ENCODE measurements at regions not wholly inside any gene's neighbourhood (a gene's known extent, or its start where the extent isn't known, plus 50 kb on each side); places are given as distances from the start of the nearest gene placed in this dataset.

GRCh38 chr20:62547364-62547763 lies 71.6 kb upstream of the GATA5 start:
- DNase-seq: no peak
- no peak overlapping the region for H3K27ac ChIP-seq
- TF ChIP-seq, protein P1, sequence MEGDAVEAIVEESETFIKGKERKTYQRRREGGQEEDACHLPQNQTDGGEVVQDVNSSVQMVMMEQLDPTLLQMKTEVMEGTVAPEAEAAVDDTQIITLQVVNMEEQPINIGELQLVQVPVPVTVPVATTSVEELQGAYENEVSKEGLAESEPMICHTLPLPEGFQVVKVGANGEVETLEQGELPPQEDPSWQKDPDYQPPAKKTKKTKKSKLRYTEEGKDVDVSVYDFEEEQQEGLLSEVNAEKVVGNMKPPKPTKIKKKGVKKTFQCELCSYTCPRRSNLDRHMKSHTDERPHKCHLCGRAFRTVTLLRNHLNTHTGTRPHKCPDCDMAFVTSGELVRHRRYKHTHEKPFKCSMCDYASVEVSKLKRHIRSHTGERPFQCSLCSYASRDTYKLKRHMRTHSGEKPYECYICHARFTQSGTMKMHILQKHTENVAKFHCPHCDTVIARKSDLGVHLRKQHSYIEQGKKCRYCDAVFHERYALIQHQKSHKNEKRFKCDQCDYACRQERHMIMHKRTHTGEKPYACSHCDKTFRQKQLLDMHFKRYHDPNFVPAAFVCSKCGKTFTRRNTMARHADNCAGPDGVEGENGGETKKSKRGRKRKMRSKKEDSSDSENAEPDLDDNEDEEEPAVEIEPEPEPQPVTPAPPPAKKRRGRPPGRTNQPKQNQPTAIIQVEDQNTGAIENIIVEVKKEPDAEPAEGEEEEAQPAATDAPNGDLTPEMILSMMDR (IDR thresholded peaks at IDR 0.05; ENCODE audit: low read depth, low read length, missing control alignments): no peak
- H3K27me3 ChIP-seq (replicated peaks): peaks cover 25% of the 10 kb centered on the region
- no peak overlapping the region for H3K4me3 ChIP-seq (ENCODE audit: low read depth, low read length)
- in situ Hi-C loops (cut with HindIII; ENCODE audit: low pct_ligation_motif_present, low sequenced_read_pairs): loop anchor here (25.0 kb wide), 1 partner anchor 110 kb away; the partner anchor contains the start of gene RBBP8NL
- H3K36me3 ChIP-seq (replicated peaks): no peaks in the 10 kb centered on the region

DNA sequence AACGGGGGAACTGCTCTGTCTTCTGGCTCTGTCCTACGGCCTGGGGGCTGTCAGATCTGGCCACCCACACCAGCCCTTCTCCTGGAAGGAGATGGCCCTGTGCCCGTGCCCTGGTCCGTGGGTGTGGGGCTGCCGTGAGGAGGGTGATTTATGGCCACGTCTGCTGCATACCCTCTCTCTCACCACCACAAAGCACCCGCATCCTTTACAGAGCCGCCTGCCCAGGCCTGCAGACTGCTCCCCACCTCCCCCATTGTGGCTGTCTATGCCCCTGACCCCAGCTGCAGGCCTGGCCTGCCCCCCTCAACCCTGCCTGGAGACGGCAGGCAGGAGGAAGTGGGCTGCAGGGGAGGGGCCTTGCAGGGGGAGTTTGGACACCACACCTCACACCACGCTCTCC lies 72.7 kb upstream of the GATA5 start:
- DNase-seq: no peak
- no peak overlapping the region for H3K27ac ChIP-seq
- no peaks in the 10 kb centered on the region for H3K36me3 ChIP-seq (replicated peaks)
- TF ChIP-seq, protein P1 (IDR thresholded peaks at IDR 0.05; ENCODE audit: low read depth, low read length, missing control alignments): no peak
- H3K4me3 ChIP-seq (ENCODE audit: low read depth, low read length): no peak overlapping the region
- in situ Hi-C loops (cut with HindIII; ENCODE audit: low pct_ligation_motif_present, low sequenced_read_pairs): loop anchor here (25.0 kb wide), 1 partner anchor 111 kb away; the partner anchor contains the start of gene RBBP8NL
- peaks cover 36% of the 10 kb centered on the region for H3K27me3 ChIP-seq (replicated peaks)

DNA sequence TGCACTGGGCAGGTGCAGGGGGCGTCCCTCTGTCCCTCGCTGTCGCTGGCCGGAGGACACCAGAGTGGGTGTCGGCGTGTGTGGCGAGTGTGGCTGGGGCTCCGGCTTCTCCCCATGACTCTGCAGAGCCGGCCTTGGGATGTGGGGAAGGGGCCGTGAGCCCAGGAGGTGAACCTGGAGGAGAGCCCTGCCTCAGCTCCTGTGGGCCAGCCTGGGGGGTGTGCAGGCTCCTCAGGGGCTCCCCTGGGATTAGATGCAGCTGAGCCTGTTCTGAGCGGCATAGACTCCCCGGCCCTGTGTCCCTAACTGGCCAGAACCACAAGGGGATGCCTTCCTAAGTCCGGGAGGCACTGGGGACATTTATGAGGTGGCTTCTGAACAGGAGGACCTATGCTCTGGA lies 73.2 kb upstream of the GATA5 start:
- TF ChIP-seq, protein P1 (IDR thresholded peaks at IDR 0.05; ENCODE audit: low read depth, low read length, missing control alignments): no peak
- DNase-seq: no peak
- in situ Hi-C loops (cut with HindIII; ENCODE audit: low pct_ligation_motif_present, low sequenced_read_pairs): loop anchor here (25.0 kb wide), 1 partner anchor 112 kb away; the partner anchor contains the start of gene RBBP8NL
- Histone ChIP-seq H3K36me3 (replicated peaks) (no peaks in the 10 kb centered on the region), H3K27me3 (replicated peaks) (peaks cover 41% of the 10 kb centered on the region), H3K27ac (no peak overlapping the region), H3K4me3 (ENCODE audit: low read depth, low read length) (no peak overlapping the region)

GRCh38 chr20:62549499-62550086 lies 73.8 kb upstream of the GATA5 start:
- in situ Hi-C loops (cut with HindIII; ENCODE audit: low pct_ligation_motif_present, low sequenced_read_pairs): loop anchor here (25.0 kb wide), 1 partner anchor 112 kb away; the partner anchor contains the start of gene RBBP8NL
- TF ChIP-seq, protein P1 (IDR thresholded peaks at IDR 0.05; ENCODE audit: low read depth, low read length, missing control alignments): no peak
- no peaks in the 10 kb centered on the region for H3K36me3 ChIP-seq (replicated peaks)
- H3K4me3 ChIP-seq (ENCODE audit: low read depth, low read length): no peak overlapping the region
- DNase-seq: no peak
- no peak overlapping the region for H3K27ac ChIP-seq
- peaks cover 44% of the 10 kb centered on the region for H3K27me3 ChIP-seq (replicated peaks)

GRCh38 chr20:62550087-62550632 lies 74.4 kb upstream of the GATA5 start:
- TF ChIP-seq, protein P1 (IDR thresholded peaks at IDR 0.05; ENCODE audit: low read depth, low read length, missing control alignments): no peak
- H3K36me3 ChIP-seq (replicated peaks): no peaks in the 10 kb centered on the region
- in situ Hi-C loops (cut with HindIII; ENCODE audit: low pct_ligation_motif_present, low sequenced_read_pairs): no loop called here
- H3K27ac ChIP-seq: no peak overlapping the region
- no peak for DNase-seq
- H3K4me3 ChIP-seq (ENCODE audit: low read depth, low read length): no peak overlapping the region
- peaks cover 44% of the 10 kb centered on the region for H3K27me3 ChIP-seq (replicated peaks)
